Ishikawa (cell line): ENCODE measurements at regions not wholly inside any gene's neighbourhood (a gene's known extent, or its start where the extent isn't known, plus 50 kb on each side); places are given as distances from the start of the nearest gene placed in this dataset.

Source experiments
- CREB1 ChIP-seq: IDR thresholded peaks from 2 replicates; pipeline ENCODE4 v1.6.1; 2012; ENCODE audit warnings: low read depth
- EP300 ChIP-seq: IDR thresholded peaks from 2 replicates; pipeline ENCODE4 v1.6.1; 2012; ENCODE audit warnings: borderline replicate concordance
- NFIC ChIP-seq: IDR thresholded peaks from 2 replicates; pipeline ENCODE4 v1.6.1; 2012
- YY1 ChIP-seq: IDR thresholded peaks from 2 replicates; pipeline ENCODE4 v1.6.1; 2012; ENCODE audit warnings: low read depth
- TF ChIP-seq, protein P1 (sequence below): IDR thresholded peaks from 2 replicates; pipeline ENCODE4 v1.6.1; 2012; ENCODE audit warnings: low read depth, mild to moderate bottlenecking

- TF ChIP-seq YY1 (no peak), EP300 (no peak), CREB1 (no peak), NFIC (no peak)
- TF ChIP-seq, protein P1, sequence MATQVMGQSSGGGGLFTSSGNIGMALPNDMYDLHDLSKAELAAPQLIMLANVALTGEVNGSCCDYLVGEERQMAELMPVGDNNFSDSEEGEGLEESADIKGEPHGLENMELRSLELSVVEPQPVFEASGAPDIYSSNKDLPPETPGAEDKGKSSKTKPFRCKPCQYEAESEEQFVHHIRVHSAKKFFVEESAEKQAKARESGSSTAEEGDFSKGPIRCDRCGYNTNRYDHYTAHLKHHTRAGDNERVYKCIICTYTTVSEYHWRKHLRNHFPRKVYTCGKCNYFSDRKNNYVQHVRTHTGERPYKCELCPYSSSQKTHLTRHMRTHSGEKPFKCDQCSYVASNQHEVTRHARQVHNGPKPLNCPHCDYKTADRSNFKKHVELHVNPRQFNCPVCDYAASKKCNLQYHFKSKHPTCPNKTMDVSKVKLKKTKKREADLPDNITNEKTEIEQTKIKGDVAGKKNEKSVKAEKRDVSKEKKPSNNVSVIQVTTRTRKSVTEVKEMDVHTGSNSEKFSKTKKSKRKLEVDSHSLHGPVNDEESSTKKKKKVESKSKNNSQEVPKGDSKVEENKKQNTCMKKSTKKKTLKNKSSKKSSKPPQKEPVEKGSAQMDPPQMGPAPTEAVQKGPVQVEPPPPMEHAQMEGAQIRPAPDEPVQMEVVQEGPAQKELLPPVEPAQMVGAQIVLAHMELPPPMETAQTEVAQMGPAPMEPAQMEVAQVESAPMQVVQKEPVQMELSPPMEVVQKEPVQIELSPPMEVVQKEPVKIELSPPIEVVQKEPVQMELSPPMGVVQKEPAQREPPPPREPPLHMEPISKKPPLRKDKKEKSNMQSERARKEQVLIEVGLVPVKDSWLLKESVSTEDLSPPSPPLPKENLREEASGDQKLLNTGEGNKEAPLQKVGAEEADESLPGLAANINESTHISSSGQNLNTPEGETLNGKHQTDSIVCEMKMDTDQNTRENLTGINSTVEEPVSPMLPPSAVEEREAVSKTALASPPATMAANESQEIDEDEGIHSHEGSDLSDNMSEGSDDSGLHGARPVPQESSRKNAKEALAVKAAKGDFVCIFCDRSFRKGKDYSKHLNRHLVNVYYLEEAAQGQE = no peak
Observed at GRCh38 chr18:38642711-38643110, 1077.1 kb upstream of the CELF4 start.
